Progenitor cell of endocrine pancreas (in vitro differentiated cells): ENCODE measurements at regions not wholly inside any gene's neighbourhood (a gene's known extent, or its start where the extent isn't known, plus 50 kb on each side); places are given as distances from the start of the nearest gene placed in this dataset.

Experiments
- DNase-seq: peaks from one replicate; pipeline ENCODE4 v3.0.0; 2021; ENCODE audit warnings: low spot score; ENCODE audit not compliant: unreplicated experiment
- H3K27ac Mint-ChIP-seq: 2 replicates; pipeline ENCODE4 v1.8.0; 2021; ENCODE audit warnings: mild to moderate bottlenecking, moderate library complexity, mixed read lengths
- H3K27me3 Mint-ChIP-seq: 2 replicates; pipeline ENCODE4 v1.8.0; 2021; ENCODE audit warnings: mixed read lengths
- H3K36me3 Mint-ChIP-seq: 2 replicates; pipeline ENCODE4 v1.8.0; 2022; ENCODE audit warnings: mixed read lengths; ENCODE audit not compliant: insufficient read depth
- H3K4me1 Mint-ChIP-seq: 2 replicates; pipeline ENCODE4 v1.8.0; 2021; ENCODE audit warnings: low read depth, mixed read lengths
- H3K4me3 Mint-ChIP-seq: 2 replicates; pipeline ENCODE4 v1.8.0; 2021; ENCODE audit warnings: low read depth, mild to moderate bottlenecking, moderate library complexity, mixed read lengths
- H3K9me3 Mint-ChIP-seq: 2 replicates; pipeline ENCODE4 v1.8.0; 2021; ENCODE audit warnings: low read depth, mixed read lengths
- CTCF ChIP-seq: fragments of 200-600 bp; sonication (generic); IDR thresholded peaks from one replicate; pipeline ENCODE4 v1.5.0; 2021; ENCODE audit warnings: antibody characterized with exemption, mild to moderate bottlenecking; ENCODE audit not compliant: unreplicated experiment

GRCh38 chr12:62205346-62205745 is 54.9 kb upstream of the USP15 start:
- no peaks in the 10 kb centered on the region for H3K4me1 Mint-ChIP-seq
- no peak overlapping the region for H3K27ac Mint-ChIP-seq
- peaks cover 42% of the 10 kb centered on the region for H3K9me3 Mint-ChIP-seq

GRCh38 chr12:62207248-62207647 is 53.0 kb upstream of the USP15 start:
- no peak for TF ChIP-seq CTCF
- no peak overlapping the region for H3K4me3 Mint-ChIP-seq
- H3K27ac Mint-ChIP-seq = no peak overlapping the region
- no peaks in the 10 kb centered on the region for H3K27me3 Mint-ChIP-seq
- no peak for DNase-seq
- H3K9me3 Mint-ChIP-seq = peaks cover 23% of the 10 kb centered on the region
- no peaks in the 10 kb centered on the region for H3K4me1 Mint-ChIP-seq
- peaks cover 7% of the 10 kb centered on the region for H3K36me3 Mint-ChIP-seq

More at GRCh38 chr12:62205346-62205745, 54.9 kb upstream of the USP15 start:
- Mint-ChIP-seq H3K4me3 (no peak overlapping the region), H3K36me3 (peaks cover 7% of the 10 kb centered on the region), H3K27me3 (no peaks in the 10 kb centered on the region)
- no peak for DNase-seq
- TF ChIP-seq CTCF = no peak
